Ovary (tissue), 7 donors: ENCODE measurements at regions not wholly inside any gene's neighbourhood (a gene's known extent, or its start where the extent isn't known, plus 50 kb on each side); places are given as distances from the start of the nearest gene placed in this dataset.

Source experiments
- DNase-seq, 5 donors: peaks; one replicate each; pipeline ENCODE4 v3.0.0-alpha.2; 2019 to 2020
- H3K27ac ChIP-seq, 2 donors: fragments of 200-600 bp; one replicate each; pipeline versions ENCODE4 v1.5.1 to v1.8.0; 2019 to 2022
- H3K27me3 ChIP-seq: fragments of 200-600 bp; one replicate; pipeline ENCODE4 v1.8.0; 2022
- H3K36me3 ChIP-seq: fragments of 200-600 bp; sonication (generic); one replicate; pipeline ENCODE4 v1.5.1; 2019
- H3K4me1 ChIP-seq: one replicate; pipeline ENCODE4 v1.8.1; 2013; ENCODE audit warnings: mild to moderate bottlenecking, moderate library complexity; ENCODE audit not compliant: insufficient read depth
- H3K4me3 ChIP-seq: fragments of 200-600 bp; sonication (generic); one replicate; pipeline ENCODE4 v1.5.1; 2017
- H3K9me3 ChIP-seq, 2 donors: fragments of 200-600 bp in 1 of 2; sonication (generic) in 1 of 2; one replicate each; pipeline versions ENCODE4 v1.5.1 to v1.8.1; 2013 to 2019; ENCODE audit warnings: mild to moderate bottlenecking in 1 of 2, moderate library complexity in 1 of 2
- CTCF ChIP-seq, 3 donors: fragments of 450-650 bp in 2 of 3; fragments of 200-600 bp in 1 of 3; IDR thresholded peaks; one replicate each; pipeline versions ENCODE4 v1.5.1 to v1.8.0; 2016 to 2022; ENCODE audit warnings: antibody characterized with exemption in 3 of 3, mild to moderate bottlenecking in 1 of 3
- EP300 ChIP-seq: sonication (generic); formaldehyde crosslinking; IDR thresholded peaks from one replicate; pipeline ENCODE4 v1.6.1; 2017; ENCODE audit warnings: antibody characterized with exemption
- POLR2A ChIP-seq: fragments of 450-650 bp; IDR thresholded peaks from one replicate; pipeline ENCODE4 v1.6.1; 2017; ENCODE audit warnings: antibody characterized with exemption, mild to moderate bottlenecking, moderate library complexity
- WGBS, 3 donors: extraction: QIAGEN DNeasy Blood & Tissue Kit in 1 of 3; methylation state at CpG; one replicate each; pipeline versions ENCODE4 v1.1.5 to v1.1.7; 2013 to 2017; 5-methylcytosine and 5-hydroxymethylcytosine counted together
- intact Hi-C, 4 donors: fragments of 100-400 bp; cut with DNase I; formaldehyde crosslinking; loops; one replicate each; pipeline versions ENCODE4 v1.11.0 to v1.15.1; 2022 to 2023
- donor health status: DM: no; HTN: no; CAD: no; lungs with moderate emphysema.
- donor health status: DM: no; HTN: no; CAD: no.
- donor health status: Bipolar disorder and iron deficiency.
- donor health status: DM: no; HTN: no; CAD: no.
- donor health status: DM: yes; HTN: yes; CAD: no.

GRCh38 chr16:86217891-86218270 is 292.4 kb upstream of the FOXF1 start:
- H3K9me3 ChIP-seq = no peaks in the 10 kb centered on the region
- no peaks in the 10 kb centered on the region for H3K36me3 ChIP-seq
- no peak overlapping the region for H3K27ac ChIP-seq
- H3K27me3 ChIP-seq = no peaks in the 10 kb centered on the region
- H3K4me1 ChIP-seq = peaks cover 2% of the 10 kb centered on the region
- TF ChIP-seq POLR2A = no peak
- TF ChIP-seq CTCF (IDR thresholded peaks at IDR 0.05) = no peak
- no peak for TF ChIP-seq EP300
- intact Hi-C loops = no loop called here
- H3K4me3 ChIP-seq = no peak overlapping the region
- peak in 1 of 5 donors; percentile 10 for DNase-seq
- WGBS, 3 donors = 69 to 80% (median 75%) methylated on average over 7 of the region's 7 CpGs

- peak in 1 of 5 donors; percentile 6 for DNase-seq
- 67 to 69% (median 67%) methylated on average over 9 of the region's 9 CpGs for WGBS, 3 donors
- H3K27me3 ChIP-seq = no peaks in the 10 kb centered on the region
- no peaks in the 10 kb centered on the region for H3K36me3 ChIP-seq
- no peak overlapping the region for H3K27ac ChIP-seq
- peaks cover 2% of the 10 kb centered on the region for H3K4me1 ChIP-seq
- intact Hi-C loops = no loop called here
- H3K4me3 ChIP-seq = no peak overlapping the region
- TF ChIP-seq POLR2A = no peak
- no peak for TF ChIP-seq EP300
- no peak for TF ChIP-seq CTCF (IDR thresholded peaks at IDR 0.05)
- H3K9me3 ChIP-seq = no peaks in the 10 kb centered on the region
These were observed 291.7 kb upstream of the FOXF1 start for GRCh38 chr16:86218479-86219170.

- peak in 1 of 5 donors; percentile 7 for DNase-seq
- H3K27me3 ChIP-seq = no peaks in the 10 kb centered on the region
- H3K4me1 ChIP-seq = peaks cover 2% of the 10 kb centered on the region
- H3K4me3 ChIP-seq = no peak overlapping the region
- intact Hi-C loops = no loop called here
- TF ChIP-seq CTCF (IDR thresholded peaks at IDR 0.05) = no peak
- TF ChIP-seq POLR2A = no peak
- no peak for TF ChIP-seq EP300
- no peaks in the 10 kb centered on the region for H3K36me3 ChIP-seq
- WGBS, 3 donors = 26 to 37% (median 28%) methylated on average over 22 of the region's 22 CpGs
- H3K9me3 ChIP-seq = no peaks in the 10 kb centered on the region
- H3K27ac ChIP-seq = no peak overlapping the region
These were observed 290.5 kb upstream of the FOXF1 start for GRCh38 chr16:86219655-86220445.

GRCh38 chr16:86220561-86220960 is 289.8 kb upstream of the FOXF1 start:
- H3K9me3 ChIP-seq = no peaks in the 10 kb centered on the region
- intact Hi-C loops = no loop called here
- H3K36me3 ChIP-seq = no peaks in the 10 kb centered on the region
- no peaks in the 10 kb centered on the region for H3K27me3 ChIP-seq
- peak in 1 of 5 donors; percentile 2 for DNase-seq
- no peak for TF ChIP-seq POLR2A
- no peak for TF ChIP-seq EP300
- TF ChIP-seq CTCF (IDR thresholded peaks at IDR 0.05) = no peak
- no peak overlapping the region for H3K27ac ChIP-seq
- H3K4me3 ChIP-seq = no peak overlapping the region
- peaks cover 2% of the 10 kb centered on the region for H3K4me1 ChIP-seq
